ENCODE measurements at regions not wholly inside any gene's neighbourhood (a gene's known extent, or its start where the extent isn't known, plus 50 kb on each side); places are given as distances from the start of the nearest gene placed in this dataset.

GRCh38 chr12:75720812-75721641 is 209.6 kb upstream of the KRR1 start:
- Histone ChIP-seq H3K4me3 (no peak overlapping the region), H3K36me3 (no peaks in the 10 kb centered on the region), H3K27me3 (no peaks in the 10 kb centered on the region), H3K4me1 (peaks cover 6% of the 10 kb centered on the region), H3K9ac (ENCODE audit: low read depth in 2 of 2, low read length in 2 of 2) (no peak overlapping the region), H3K9me3 (no peaks in the 10 kb centered on the region), H3K27ac (no peak overlapping the region)
- TF ChIP-seq, protein P1, sequence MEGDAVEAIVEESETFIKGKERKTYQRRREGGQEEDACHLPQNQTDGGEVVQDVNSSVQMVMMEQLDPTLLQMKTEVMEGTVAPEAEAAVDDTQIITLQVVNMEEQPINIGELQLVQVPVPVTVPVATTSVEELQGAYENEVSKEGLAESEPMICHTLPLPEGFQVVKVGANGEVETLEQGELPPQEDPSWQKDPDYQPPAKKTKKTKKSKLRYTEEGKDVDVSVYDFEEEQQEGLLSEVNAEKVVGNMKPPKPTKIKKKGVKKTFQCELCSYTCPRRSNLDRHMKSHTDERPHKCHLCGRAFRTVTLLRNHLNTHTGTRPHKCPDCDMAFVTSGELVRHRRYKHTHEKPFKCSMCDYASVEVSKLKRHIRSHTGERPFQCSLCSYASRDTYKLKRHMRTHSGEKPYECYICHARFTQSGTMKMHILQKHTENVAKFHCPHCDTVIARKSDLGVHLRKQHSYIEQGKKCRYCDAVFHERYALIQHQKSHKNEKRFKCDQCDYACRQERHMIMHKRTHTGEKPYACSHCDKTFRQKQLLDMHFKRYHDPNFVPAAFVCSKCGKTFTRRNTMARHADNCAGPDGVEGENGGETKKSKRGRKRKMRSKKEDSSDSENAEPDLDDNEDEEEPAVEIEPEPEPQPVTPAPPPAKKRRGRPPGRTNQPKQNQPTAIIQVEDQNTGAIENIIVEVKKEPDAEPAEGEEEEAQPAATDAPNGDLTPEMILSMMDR (IDR thresholded peaks at IDR 0.05) = no peak
- DNase-seq = no peak
- intact Hi-C loops (cut with DNase I) = no loop called here

- H3K9ac ChIP-seq (ENCODE audit: low read depth in 2 of 2, low read length in 2 of 2) = no peak overlapping the region
- H3K4me3 ChIP-seq = no peak overlapping the region
- no peaks in the 10 kb centered on the region for H3K27me3 ChIP-seq
- intact Hi-C loops (cut with DNase I) = no loop called here
- H3K36me3 ChIP-seq = no peaks in the 10 kb centered on the region
- H3K9me3 ChIP-seq = no peaks in the 10 kb centered on the region
- TF ChIP-seq, protein P1 (IDR thresholded peaks at IDR 0.05) = no peak
- DNase-seq = no peak
- H3K27ac ChIP-seq = no peak overlapping the region
- peaks cover 5% of the 10 kb centered on the region for H3K4me1 ChIP-seq
Observed at GRCh38 chr12:75717902-75718301, 206.5 kb upstream of the KRR1 start.

DNA sequence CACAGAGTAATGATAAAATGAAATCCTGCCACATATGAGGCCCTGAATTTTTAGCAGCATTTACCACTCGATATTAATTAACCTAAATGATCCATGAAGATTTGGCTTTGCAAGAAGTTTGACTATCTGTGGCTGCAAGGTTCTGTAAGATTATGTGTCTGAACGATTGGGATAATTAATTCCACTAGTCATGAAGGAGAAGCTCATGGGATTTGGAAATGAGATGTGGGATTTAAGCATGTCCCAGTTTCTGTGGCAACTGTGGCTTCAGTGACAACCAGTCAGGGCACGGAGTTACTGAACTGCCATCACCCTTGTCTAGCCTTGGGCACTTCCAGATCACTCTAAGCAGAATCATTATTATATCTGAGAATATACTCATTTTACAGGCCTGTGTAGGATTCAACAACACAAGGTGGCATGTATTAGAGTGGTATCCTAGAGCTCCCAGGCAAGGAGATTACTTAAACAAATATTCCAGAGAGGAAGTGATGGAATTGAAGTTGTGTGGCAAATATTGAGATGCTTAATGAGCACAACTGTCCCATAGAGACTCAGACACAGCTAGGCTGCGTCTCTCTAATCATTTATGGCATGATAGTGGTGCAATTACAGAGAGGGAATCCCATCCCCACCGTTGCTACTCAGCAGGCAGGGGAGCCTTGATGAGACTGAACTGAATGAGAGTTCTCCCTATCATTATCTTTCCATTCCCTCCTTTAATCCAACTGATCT is 205.0 kb upstream of the KRR1 start:
- TF ChIP-seq, protein P1 (IDR thresholded peaks at IDR 0.05) = no peak
- intact Hi-C loops (cut with DNase I) = no loop called here
- no peak overlapping the region for H3K27ac ChIP-seq
- no peaks in the 10 kb centered on the region for H3K4me1 ChIP-seq
- no peaks in the 10 kb centered on the region for H3K9me3 ChIP-seq
- DNase-seq = no peak
- H3K9ac ChIP-seq (ENCODE audit: low read depth in 2 of 2, low read length in 2 of 2) = no peak overlapping the region
- H3K36me3 ChIP-seq = no peaks in the 10 kb centered on the region
- H3K4me3 ChIP-seq = no peak overlapping the region
- no peaks in the 10 kb centered on the region for H3K27me3 ChIP-seq

DNA sequence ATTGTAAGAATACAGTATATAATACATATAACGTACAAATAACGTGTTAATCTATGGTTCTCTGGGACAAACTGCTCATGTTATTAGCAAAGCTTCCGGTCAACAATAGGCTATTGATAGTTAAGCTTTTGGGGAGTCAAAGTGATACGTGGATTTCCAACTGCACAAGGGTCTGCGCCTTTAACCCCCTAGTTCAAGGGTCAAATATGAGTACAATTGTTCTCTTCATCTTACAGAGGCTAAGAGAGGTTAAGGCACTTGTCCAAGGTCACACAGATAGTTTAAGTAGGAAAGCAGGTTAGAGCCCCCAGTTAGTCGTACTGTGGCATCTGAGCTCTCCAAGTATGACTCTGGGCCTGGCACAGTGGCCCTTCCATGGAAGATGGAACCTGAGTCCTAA is 204.3 kb upstream of the KRR1 start:
- Histone ChIP-seq H3K4me3 (no peak overlapping the region), H3K27me3 (no peaks in the 10 kb centered on the region), H3K27ac (no peak overlapping the region), H3K36me3 (no peaks in the 10 kb centered on the region), H3K9ac (ENCODE audit: low read depth in 2 of 2, low read length in 2 of 2) (no peak overlapping the region), H3K9me3 (no peaks in the 10 kb centered on the region), H3K4me1 (no peaks in the 10 kb centered on the region)
- no peak for DNase-seq
- TF ChIP-seq, protein P1 (IDR thresholded peaks at IDR 0.05) = no peak
- intact Hi-C loops (cut with DNase I) = no loop called here

DNA sequence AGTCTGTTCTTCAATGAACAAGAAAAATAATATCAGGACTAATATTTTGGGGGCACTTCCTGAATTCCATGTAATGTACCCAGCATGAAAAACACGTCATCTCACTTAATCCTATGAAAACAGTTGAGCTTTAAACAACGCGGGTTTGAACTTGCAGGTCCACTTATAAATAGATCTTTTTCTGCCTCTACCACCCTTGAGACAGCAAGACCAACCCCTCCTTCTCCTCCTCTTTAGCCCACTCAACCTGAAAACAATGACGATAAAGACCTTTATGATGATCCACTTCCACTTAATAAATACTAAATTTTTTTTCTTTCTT is 203.9 kb upstream of the KRR1 start:
- Histone ChIP-seq H3K4me1 (no peaks in the 10 kb centered on the region), H3K4me3 (no peak overlapping the region), H3K9ac (ENCODE audit: low read depth in 2 of 2, low read length in 2 of 2) (no peak overlapping the region), H3K36me3 (no peaks in the 10 kb centered on the region), H3K27me3 (no peaks in the 10 kb centered on the region), H3K9me3 (no peaks in the 10 kb centered on the region), H3K27ac (no peak overlapping the region)
- TF ChIP-seq, protein P1 (IDR thresholded peaks at IDR 0.05) = no peak
- DNase-seq = no peak
- intact Hi-C loops (cut with DNase I) = no loop called here

All from colonic mucosa (tissue), 4 donors.